Ovary (tissue), 7 donors: ENCODE measurements at regions not wholly inside any gene's neighbourhood (a gene's known extent, or its start where the extent isn't known, plus 50 kb on each side); places are given as distances from the start of the nearest gene placed in this dataset.

Source experiments
- DNase-seq, 5 donors: peaks; one replicate each; pipeline ENCODE4 v3.0.0-alpha.2; 2019 to 2020
- H3K27ac ChIP-seq, 2 donors: fragments of 200-600 bp; one replicate each; pipeline versions ENCODE4 v1.5.1 to v1.8.0; 2019 to 2022
- H3K27me3 ChIP-seq: fragments of 200-600 bp; one replicate; pipeline ENCODE4 v1.8.0; 2022
- H3K36me3 ChIP-seq: fragments of 200-600 bp; sonication (generic); one replicate; pipeline ENCODE4 v1.5.1; 2019
- H3K4me1 ChIP-seq: one replicate; pipeline ENCODE4 v1.8.1; 2013; ENCODE audit warnings: mild to moderate bottlenecking, moderate library complexity; ENCODE audit not compliant: insufficient read depth
- H3K4me3 ChIP-seq: fragments of 200-600 bp; sonication (generic); one replicate; pipeline ENCODE4 v1.5.1; 2017
- H3K9me3 ChIP-seq, 2 donors: fragments of 200-600 bp in 1 of 2; sonication (generic) in 1 of 2; one replicate each; pipeline versions ENCODE4 v1.5.1 to v1.8.1; 2013 to 2019; ENCODE audit warnings: mild to moderate bottlenecking in 1 of 2, moderate library complexity in 1 of 2
- EP300 ChIP-seq: sonication (generic); formaldehyde crosslinking; IDR thresholded peaks from one replicate; pipeline ENCODE4 v1.6.1; 2017; ENCODE audit warnings: antibody characterized with exemption
- POLR2A ChIP-seq: fragments of 450-650 bp; IDR thresholded peaks from one replicate; pipeline ENCODE4 v1.6.1; 2017; ENCODE audit warnings: antibody characterized with exemption, mild to moderate bottlenecking, moderate library complexity
- WGBS, 3 donors: extraction: QIAGEN DNeasy Blood & Tissue Kit in 1 of 3; methylation state at CpG; one replicate each; pipeline versions ENCODE4 v1.1.5 to v1.1.7; 2013 to 2017; 5-methylcytosine and 5-hydroxymethylcytosine counted together
- intact Hi-C, 4 donors: fragments of 100-400 bp; cut with DNase I; formaldehyde crosslinking; loops; one replicate each; pipeline versions ENCODE4 v1.11.0 to v1.15.1; 2022 to 2023
- TF ChIP-seq, protein P1 (sequence below), 3 donors: fragments of 450-650 bp in 2 of 3; fragments of 200-600 bp in 1 of 3; IDR thresholded peaks; one replicate each; pipeline versions ENCODE4 v1.5.1 to v1.8.0; 2016 to 2022; ENCODE audit warnings: antibody characterized with exemption in 3 of 3, mild to moderate bottlenecking in 1 of 3
- donor health status: DM: no; HTN: no; CAD: no; lungs with moderate emphysema.
- donor health status: DM: no; HTN: no; CAD: no.
- donor health status: Bipolar disorder and iron deficiency.
- donor health status: DM: no; HTN: no; CAD: no.
- donor health status: DM: yes; HTN: yes; CAD: no.

DNA sequence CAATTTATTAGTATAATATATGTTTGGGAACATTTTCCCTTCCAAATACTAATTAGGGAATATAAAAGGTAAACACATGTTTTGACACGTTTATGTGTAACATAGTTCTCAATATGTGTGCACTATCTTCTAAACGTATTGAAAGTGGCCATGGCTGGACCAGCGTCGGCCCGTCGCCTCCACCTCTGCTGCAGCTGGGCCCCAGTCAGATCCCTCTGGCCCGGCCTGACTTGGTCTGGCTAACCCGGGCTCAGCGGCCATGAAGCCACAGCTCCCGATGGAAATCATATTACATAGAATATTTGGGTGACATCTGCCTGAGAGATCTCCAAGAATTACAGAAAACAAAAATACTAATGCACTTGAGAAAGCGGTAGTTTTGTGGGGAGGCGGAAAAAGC lies 474.4 kb upstream of the CDH2 start:
- DNase-seq: no peak
- Histone ChIP-seq H3K9me3 (no peaks in the 10 kb centered on the region), H3K27ac (no peak overlapping the region), H3K4me3 (no peak overlapping the region), H3K36me3 (no peaks in the 10 kb centered on the region), H3K4me1 (no peaks in the 10 kb centered on the region), H3K27me3 (no peaks in the 10 kb centered on the region)
- intact Hi-C loops: no loop called here
- TF ChIP-seq POLR2A (no peak), EP300 (no peak)
- TF ChIP-seq, protein P1, sequence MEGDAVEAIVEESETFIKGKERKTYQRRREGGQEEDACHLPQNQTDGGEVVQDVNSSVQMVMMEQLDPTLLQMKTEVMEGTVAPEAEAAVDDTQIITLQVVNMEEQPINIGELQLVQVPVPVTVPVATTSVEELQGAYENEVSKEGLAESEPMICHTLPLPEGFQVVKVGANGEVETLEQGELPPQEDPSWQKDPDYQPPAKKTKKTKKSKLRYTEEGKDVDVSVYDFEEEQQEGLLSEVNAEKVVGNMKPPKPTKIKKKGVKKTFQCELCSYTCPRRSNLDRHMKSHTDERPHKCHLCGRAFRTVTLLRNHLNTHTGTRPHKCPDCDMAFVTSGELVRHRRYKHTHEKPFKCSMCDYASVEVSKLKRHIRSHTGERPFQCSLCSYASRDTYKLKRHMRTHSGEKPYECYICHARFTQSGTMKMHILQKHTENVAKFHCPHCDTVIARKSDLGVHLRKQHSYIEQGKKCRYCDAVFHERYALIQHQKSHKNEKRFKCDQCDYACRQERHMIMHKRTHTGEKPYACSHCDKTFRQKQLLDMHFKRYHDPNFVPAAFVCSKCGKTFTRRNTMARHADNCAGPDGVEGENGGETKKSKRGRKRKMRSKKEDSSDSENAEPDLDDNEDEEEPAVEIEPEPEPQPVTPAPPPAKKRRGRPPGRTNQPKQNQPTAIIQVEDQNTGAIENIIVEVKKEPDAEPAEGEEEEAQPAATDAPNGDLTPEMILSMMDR (IDR thresholded peaks at IDR 0.05): no peak
- WGBS, 3 donors: 81 to 91% (median 85%) methylated on average over 12 of the region's 12 CpGs

DNA sequence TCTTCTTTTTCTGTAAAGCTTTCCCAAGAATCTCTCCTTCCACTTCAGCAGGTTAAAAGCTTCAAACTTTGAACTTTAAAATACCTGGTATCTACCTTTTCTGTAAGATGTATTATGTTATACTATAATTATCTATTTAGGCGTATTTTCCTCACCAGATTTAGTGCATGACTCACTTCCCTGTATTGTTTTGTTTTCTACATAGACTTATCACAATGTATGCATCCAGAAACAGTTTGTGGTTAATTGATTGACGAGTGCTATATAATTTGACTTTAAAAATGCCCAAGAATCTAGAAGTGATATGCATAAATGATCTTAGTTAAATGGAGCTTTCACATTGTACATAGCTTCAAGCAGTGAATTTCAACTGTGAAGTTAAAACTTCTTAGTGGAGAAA lies 473.9 kb upstream of the CDH2 start:
- H3K4me3 ChIP-seq: no peak overlapping the region
- no peak for DNase-seq
- intact Hi-C loops: no loop called here
- H3K36me3 ChIP-seq: no peaks in the 10 kb centered on the region
- H3K9me3 ChIP-seq: no peaks in the 10 kb centered on the region
- H3K4me1 ChIP-seq: no peaks in the 10 kb centered on the region
- no peaks in the 10 kb centered on the region for H3K27me3 ChIP-seq
- no peak overlapping the region for H3K27ac ChIP-seq
- WGBS, 3 donors: 67 to 78% (median 69%) methylated on average over 2 of the region's 2 CpGs
- TF ChIP-seq EP300 (no peak), POLR2A (no peak)
- TF ChIP-seq, protein P1 (IDR thresholded peaks at IDR 0.05): no peak

DNA sequence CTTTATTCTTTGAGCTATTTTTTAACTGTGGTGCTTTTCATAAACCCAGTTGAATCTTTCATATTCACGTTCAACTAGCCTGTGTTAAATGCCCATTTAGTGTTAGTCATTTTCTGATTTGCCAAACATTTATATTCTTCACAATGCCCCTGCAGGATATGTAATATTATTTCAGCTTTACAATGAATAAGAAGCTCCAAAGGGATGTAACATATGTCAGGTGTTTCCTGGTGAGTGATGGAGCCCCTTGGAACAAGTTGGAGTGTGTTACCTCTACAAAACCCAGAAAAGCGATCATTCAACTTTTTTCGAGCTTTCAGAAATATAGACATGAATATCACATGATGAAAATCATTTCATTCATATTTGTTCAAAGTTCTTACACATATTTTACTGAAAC lies 471.0 kb upstream of the CDH2 start:
- DNase-seq: no peak
- 91 to 93% (median 93%) methylated on average over 3 of the region's 3 CpGs for WGBS, 3 donors
- Histone ChIP-seq H3K4me3 (no peak overlapping the region), H3K4me1 (no peaks in the 10 kb centered on the region), H3K27ac (no peak overlapping the region), H3K27me3 (no peaks in the 10 kb centered on the region), H3K9me3 (no peaks in the 10 kb centered on the region), H3K36me3 (no peaks in the 10 kb centered on the region)
- intact Hi-C loops: no loop called here
- TF ChIP-seq, protein P1 (IDR thresholded peaks at IDR 0.05): no peak
- TF ChIP-seq POLR2A (no peak), EP300 (no peak)

DNA sequence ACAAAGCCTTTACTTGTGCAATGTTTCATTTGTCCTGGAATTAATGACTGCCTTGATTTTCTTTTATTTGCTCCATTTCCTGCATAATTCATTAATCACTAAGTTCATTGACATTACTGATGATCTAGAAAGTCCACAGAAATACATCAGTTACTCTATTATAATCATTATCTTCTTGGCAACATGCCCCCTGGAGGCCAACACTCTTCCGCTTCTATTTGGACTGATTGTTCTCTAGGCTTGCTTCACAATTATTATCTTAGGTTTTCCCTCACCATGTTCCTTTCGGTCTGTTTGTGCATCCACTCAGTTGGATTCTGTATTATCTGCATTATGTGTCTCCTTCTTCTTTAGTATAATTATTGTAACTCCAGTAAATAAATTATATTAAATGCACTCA lies 461.0 kb upstream of the CDH2 start:
- WGBS, 3 donors: 90 to 92% (median 91%) methylated on average over 2 of the region's 2 CpGs
- H3K27ac ChIP-seq: no peak overlapping the region
- DNase-seq: no peak
- no peaks in the 10 kb centered on the region for H3K27me3 ChIP-seq
- H3K36me3 ChIP-seq: no peaks in the 10 kb centered on the region
- intact Hi-C loops: no loop called here
- no peaks in the 10 kb centered on the region for H3K9me3 ChIP-seq
- no peak overlapping the region for H3K4me3 ChIP-seq
- no peak for TF ChIP-seq EP300
- TF ChIP-seq, protein P1 (IDR thresholded peaks at IDR 0.05): no peak
- H3K4me1 ChIP-seq: no peaks in the 10 kb centered on the region

DNA sequence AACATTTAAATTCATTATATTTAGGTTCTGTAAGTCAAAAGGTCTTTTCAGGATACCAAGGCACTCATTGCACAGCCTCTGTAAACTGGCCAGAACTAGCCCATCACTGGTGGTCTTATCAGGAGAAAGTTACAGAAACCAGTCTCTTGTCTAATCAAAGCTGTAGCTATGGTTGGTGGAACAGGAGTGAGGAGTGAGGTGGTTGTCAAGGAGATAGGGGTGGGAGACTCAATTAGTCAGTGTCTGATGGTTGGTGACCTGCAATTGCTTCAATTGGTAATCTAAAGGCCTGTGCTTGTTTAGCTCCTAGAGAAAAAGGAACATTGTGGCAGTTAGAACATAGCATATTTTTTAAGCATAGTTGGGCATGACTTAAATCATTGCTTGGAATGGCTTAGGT lies 458.6 kb upstream of the CDH2 start:
- Histone ChIP-seq H3K9me3 (no peaks in the 10 kb centered on the region), H3K4me3 (no peak overlapping the region), H3K36me3 (no peaks in the 10 kb centered on the region), H3K27me3 (no peaks in the 10 kb centered on the region), H3K27ac (no peak overlapping the region), H3K4me1 (no peaks in the 10 kb centered on the region)
- TF ChIP-seq, protein P1 (IDR thresholded peaks at IDR 0.05): no peak
- TF ChIP-seq EP300: no peak
- TF ChIP-seq POLR2A: no peak
- intact Hi-C loops: no loop called here
- no peak for DNase-seq
